IgD-negative memory B cell (primary cell): ENCODE measurements at regions not wholly inside any gene's neighbourhood (a gene's known extent, or its start where the extent isn't known, plus 50 kb on each side); places are given as distances from the start of the nearest gene placed in this dataset.

Experiments
- H3K27ac Mint-ChIP-seq, 3 donors: one replicate each; pipeline ENCODE4 v1.8.0; 2020 to 2022; ENCODE audit warnings: mild to moderate bottlenecking in 3 of 3, mixed read lengths in 3 of 3, moderate library complexity in 1 of 3
- H3K27me3 Mint-ChIP-seq: one replicate; pipeline ENCODE4 v1.8.0; 2021; ENCODE audit warnings: mixed read lengths
- H3K36me3 Mint-ChIP-seq: one replicate; pipeline ENCODE4 v1.8.0; 2020; ENCODE audit warnings: mild to moderate bottlenecking, mixed read lengths
- H3K4me1 Mint-ChIP-seq, 3 donors: one replicate each; pipeline ENCODE4 v1.8.0; 2020 to 2022; ENCODE audit warnings: mixed read lengths in 3 of 3, mild to moderate bottlenecking in 1 of 3
- H3K4me3 Mint-ChIP-seq, 4 donors: one replicate each; pipeline ENCODE4 v1.8.0; 2020 to 2022; ENCODE audit warnings: mild to moderate bottlenecking in 4 of 4, mixed read lengths in 4 of 4, moderate library complexity in 3 of 4
- H3K9me3 Mint-ChIP-seq, 3 donors: one replicate each; pipeline ENCODE4 v1.8.0; 2020 to 2021; ENCODE audit warnings: mixed read lengths in 3 of 3, mild to moderate bottlenecking in 1 of 3

GRCh38 chr16:73290258-73290657 is 242.3 kb upstream of the ZFHX3 start:
- H3K27me3 Mint-ChIP-seq, result peaks cover 1% of the 10 kb centered on the region
- H3K4me3 Mint-ChIP-seq, result no peak overlapping the region
- H3K36me3 Mint-ChIP-seq, result no peaks in the 10 kb centered on the region
- peaks cover 0 to 1% (median 0%) of the 10 kb centered on the region in 3 donors for H3K9me3 Mint-ChIP-seq
- H3K27ac Mint-ChIP-seq, result no peak overlapping the region
- no peaks in the 10 kb centered on the region for H3K4me1 Mint-ChIP-seq

DNA sequence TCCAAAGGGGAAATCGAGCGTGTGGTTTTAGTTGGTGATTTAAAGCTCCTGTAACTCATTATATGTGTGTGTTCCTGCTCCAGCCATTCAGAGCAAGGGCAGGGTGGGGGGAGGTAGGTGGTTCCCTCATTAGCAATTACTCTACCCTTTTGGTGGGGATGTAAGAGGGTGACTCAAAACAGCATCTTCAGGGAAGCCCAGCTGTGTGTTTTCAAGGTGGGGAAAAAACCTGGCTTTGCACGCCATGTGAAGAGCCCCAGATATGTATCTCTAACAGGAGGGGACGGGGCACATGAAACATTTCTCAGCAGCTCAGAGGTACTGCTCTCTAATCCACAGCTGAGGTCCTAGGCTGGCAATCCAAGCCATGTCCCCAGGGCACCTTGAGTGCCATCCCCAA is 241.3 kb upstream of the ZFHX3 start:
- H3K36me3 Mint-ChIP-seq, result no peaks in the 10 kb centered on the region

GRCh38 chr16:73288520-73288919 is 240.6 kb upstream of the ZFHX3 start:
- Mint-ChIP-seq H3K27me3 (peaks cover 1% of the 10 kb centered on the region), H3K4me3 (no peak overlapping the region), H3K9me3 (peaks cover 0 to 1% (median 0%) of the 10 kb centered on the region in 3 donors), H3K4me1 (no peaks in the 10 kb centered on the region), H3K36me3 (no peaks in the 10 kb centered on the region), H3K27ac (no peak overlapping the region)

More for the DNA sequence above, 241.3 kb upstream of the ZFHX3 start:
- Mint-ChIP-seq H3K27ac (no peak overlapping the region), H3K9me3 (peaks cover 0 to 1% (median 0%) of the 10 kb centered on the region in 3 donors), H3K4me1 (no peaks in the 10 kb centered on the region), H3K4me3 (no peak overlapping the region), H3K27me3 (peaks cover 1% of the 10 kb centered on the region)

DNA sequence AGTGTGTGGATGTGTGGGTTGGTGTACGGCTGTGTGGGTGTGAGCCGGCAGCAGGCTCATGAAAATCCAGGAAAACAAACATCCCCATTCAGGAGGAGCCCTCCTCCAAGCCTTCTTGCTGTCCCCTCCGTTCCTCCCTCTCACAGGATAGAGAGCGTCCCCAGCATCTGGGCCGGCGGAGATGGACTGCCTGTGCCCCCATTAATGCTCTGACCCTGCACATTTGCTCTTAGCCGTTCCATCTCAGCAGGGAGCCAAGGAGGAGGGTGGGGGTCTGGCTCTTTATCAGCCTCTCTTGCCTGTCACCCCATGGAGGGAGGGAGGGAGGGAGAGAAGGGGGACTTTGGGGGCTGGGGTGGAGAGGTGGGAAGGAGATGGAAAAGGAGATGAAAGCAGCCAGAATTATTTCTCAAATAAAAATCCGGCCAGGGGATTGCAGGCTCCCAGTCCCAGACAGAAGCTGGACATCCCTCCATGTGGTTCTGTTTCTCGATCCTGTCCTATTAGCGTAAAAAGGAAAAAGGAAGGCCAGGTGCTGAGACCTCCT is 240.0 kb upstream of the ZFHX3 start:
- Mint-ChIP-seq H3K4me3 (no peak overlapping the region), H3K4me1 (no peaks in the 10 kb centered on the region), H3K9me3 (peaks cover 0 to 1% (median 0%) of the 10 kb centered on the region in 3 donors), H3K36me3 (no peaks in the 10 kb centered on the region), H3K27ac (no peak overlapping the region), H3K27me3 (peaks cover 1% of the 10 kb centered on the region)

DNA sequence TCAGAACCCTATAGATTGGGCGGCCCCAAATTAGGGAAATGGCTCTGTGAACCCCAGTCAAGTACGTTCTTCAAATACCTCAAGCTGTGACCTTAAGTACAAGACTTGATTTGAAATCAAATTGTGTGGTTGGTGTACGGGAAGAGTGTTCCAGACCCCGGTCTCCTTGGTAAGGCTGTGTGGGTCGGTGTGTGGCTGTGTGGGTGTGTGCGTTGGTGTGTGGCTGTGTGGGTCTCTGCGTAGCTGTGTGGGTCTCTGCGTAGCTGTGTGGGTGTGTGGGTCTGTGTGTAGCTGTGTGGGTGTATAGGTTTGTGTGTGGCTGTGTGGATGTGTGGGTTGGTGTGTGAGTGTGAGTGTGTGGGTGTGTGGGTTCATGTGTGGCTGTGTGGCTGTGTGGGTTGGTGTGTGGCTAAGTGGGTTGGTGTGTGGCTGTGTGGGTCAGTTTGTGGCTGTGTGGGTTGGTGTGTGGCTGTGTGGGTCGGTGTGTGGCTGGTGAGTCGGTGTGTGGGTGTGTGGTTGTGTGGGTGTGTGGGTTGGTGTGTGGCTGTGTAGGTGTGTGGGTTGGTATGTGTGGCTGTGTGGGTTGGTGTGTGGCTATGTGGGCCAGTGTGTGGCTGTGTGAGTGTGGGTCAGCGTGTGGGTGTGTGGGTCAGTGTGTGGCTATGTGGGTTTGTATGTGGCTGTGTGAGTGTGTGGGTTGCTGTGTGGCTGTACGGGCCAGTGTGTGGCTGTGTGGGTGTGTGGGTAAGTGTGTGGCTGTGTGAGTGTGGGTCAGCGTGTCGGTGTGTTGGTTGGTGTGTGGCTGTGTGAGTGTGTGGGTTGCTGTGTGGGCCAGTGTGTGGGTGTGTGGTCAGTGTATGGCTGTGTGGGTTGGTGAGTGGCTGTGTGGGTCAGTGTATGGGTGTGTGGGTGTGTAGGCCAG is 238.7 kb upstream of the ZFHX3 start:
- no peaks in the 10 kb centered on the region for H3K36me3 Mint-ChIP-seq
- H3K27me3 Mint-ChIP-seq, result no peaks in the 10 kb centered on the region
- H3K9me3 Mint-ChIP-seq, result no peaks in the 10 kb centered on the region
- H3K4me1 Mint-ChIP-seq, result no peaks in the 10 kb centered on the region
- no peak overlapping the region for H3K4me3 Mint-ChIP-seq
- no peak overlapping the region for H3K27ac Mint-ChIP-seq

- Mint-ChIP-seq H3K27me3 (no peaks in the 10 kb centered on the region), H3K9me3 (peaks cover 0 to 3% (median 2%) of the 10 kb centered on the region in 3 donors), H3K4me3 (no peak overlapping the region), H3K4me1 (no peaks in the 10 kb centered on the region), H3K27ac (no peak overlapping the region), H3K36me3 (no peaks in the 10 kb centered on the region)
Observed at GRCh38 chr16:73285436-73286201, 237.7 kb upstream of the ZFHX3 start.

GRCh38 chr16:73280388-73280787 is 232.5 kb upstream of the ZFHX3 start:
- Mint-ChIP-seq H3K27me3 (no peaks in the 10 kb centered on the region), H3K27ac (no peak overlapping the region), H3K36me3 (peaks cover 3% of the 10 kb centered on the region), H3K4me3 (peak overlapping the region in 1 of 4 donors; percentile 35), H3K4me1 (no peaks in the 10 kb centered on the region), H3K9me3 (peaks cover 3 to 10% (median 4%) of the 10 kb centered on the region in 3 donors)

GRCh38 chr16:73279451-73279850 is 231.5 kb upstream of the ZFHX3 start:
- H3K4me3 Mint-ChIP-seq, result no peak overlapping the region
- peaks cover 3% of the 10 kb centered on the region for H3K36me3 Mint-ChIP-seq
- H3K9me3 Mint-ChIP-seq, result peaks cover 3 to 10% (median 4%) of the 10 kb centered on the region in 3 donors
- H3K27me3 Mint-ChIP-seq, result no peaks in the 10 kb centered on the region
- no peaks in the 10 kb centered on the region for H3K4me1 Mint-ChIP-seq
- no peak overlapping the region for H3K27ac Mint-ChIP-seq

DNA sequence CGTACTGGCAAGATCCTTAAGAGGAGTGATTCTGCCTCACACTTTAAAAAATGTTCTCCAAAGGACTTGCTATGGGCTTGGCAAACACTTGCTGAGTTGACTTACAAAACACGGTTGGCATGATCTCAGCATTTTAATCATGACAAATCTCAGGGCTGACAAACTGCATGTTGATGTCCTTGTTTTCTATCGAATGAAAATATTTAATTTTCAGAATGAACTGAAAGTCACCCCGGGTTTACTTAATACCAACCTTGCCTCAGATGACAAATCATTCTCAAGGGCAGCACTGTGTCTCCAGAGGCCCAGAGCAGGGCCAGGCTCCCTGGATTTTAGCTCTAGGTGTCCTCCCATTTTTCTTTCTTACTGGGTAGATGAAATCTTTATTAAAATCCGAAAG is 229.1 kb upstream of the ZFHX3 start:
- no peak overlapping the region for H3K4me3 Mint-ChIP-seq
- H3K4me1 Mint-ChIP-seq, result no peaks in the 10 kb centered on the region
- H3K27ac Mint-ChIP-seq, result no peak overlapping the region
- H3K36me3 Mint-ChIP-seq, result peaks cover 5% of the 10 kb centered on the region
- H3K9me3 Mint-ChIP-seq, result peaks cover 3 to 10% (median 4%) of the 10 kb centered on the region in 3 donors
- no peaks in the 10 kb centered on the region for H3K27me3 Mint-ChIP-seq

DNA sequence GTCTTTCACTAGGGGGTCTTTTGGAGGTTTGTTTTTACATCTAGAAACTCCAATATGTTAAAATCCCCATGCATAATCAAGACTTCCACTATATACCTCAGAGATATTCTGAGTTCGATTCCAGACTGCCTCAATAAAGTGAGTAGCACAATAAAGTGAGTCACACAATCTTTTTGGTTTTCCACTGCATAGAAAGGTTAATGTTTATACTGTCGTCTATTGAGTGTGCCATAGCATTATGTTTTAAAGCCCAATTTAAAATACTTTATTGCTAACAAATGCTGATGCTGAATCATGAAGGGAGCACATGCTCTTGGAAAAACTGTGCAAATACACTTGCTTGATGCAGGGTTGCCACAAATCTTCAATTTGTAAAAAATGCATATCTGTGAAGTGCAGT is 227.5 kb upstream of the ZFHX3 start:
- H3K27ac Mint-ChIP-seq, result no peak overlapping the region
- no peaks in the 10 kb centered on the region for H3K27me3 Mint-ChIP-seq
- H3K4me3 Mint-ChIP-seq, result no peak overlapping the region
- peaks cover 5% of the 10 kb centered on the region for H3K36me3 Mint-ChIP-seq
- no peaks in the 10 kb centered on the region for H3K4me1 Mint-ChIP-seq
- peaks cover 0 to 7% (median 4%) of the 10 kb centered on the region in 3 donors for H3K9me3 Mint-ChIP-seq

GRCh38 chr16:73275024-73275423 is 227.1 kb upstream of the ZFHX3 start:
- Mint-ChIP-seq H3K4me1 (no peaks in the 10 kb centered on the region), H3K9me3 (peaks cover 0 to 3% (median 2%) of the 10 kb centered on the region in 3 donors), H3K36me3 (peaks cover 2% of the 10 kb centered on the region), H3K27ac (no peak overlapping the region), H3K4me3 (no peak overlapping the region), H3K27me3 (no peaks in the 10 kb centered on the region)

GRCh38 chr16:73274140-73274539 is 226.2 kb upstream of the ZFHX3 start:
- H3K4me1 Mint-ChIP-seq, result peaks cover 0 to 1% (median 0%) of the 10 kb centered on the region in 3 donors
- H3K27me3 Mint-ChIP-seq, result no peaks in the 10 kb centered on the region
- H3K36me3 Mint-ChIP-seq, result peaks cover 2% of the 10 kb centered on the region
- H3K9me3 Mint-ChIP-seq, result peaks cover 0 to 2% (median 2%) of the 10 kb centered on the region in 3 donors
- no peak overlapping the region for H3K4me3 Mint-ChIP-seq
- H3K27ac Mint-ChIP-seq, result no peak overlapping the region

GRCh38 chr16:73268366-73268993 is 220.6 kb upstream of the ZFHX3 start:
- Mint-ChIP-seq H3K4me1 (peaks cover 0 to 1% (median 0%) of the 10 kb centered on the region in 3 donors), H3K4me3 (no peak overlapping the region), H3K27me3 (no peaks in the 10 kb centered on the region), H3K36me3 (no peaks in the 10 kb centered on the region), H3K27ac (no peak overlapping the region), H3K9me3 (peaks cover 0 to 7% (median 5%) of the 10 kb centered on the region in 3 donors)

GRCh38 chr16:73265935-73266334 is 218.0 kb upstream of the ZFHX3 start:
- H3K4me3 Mint-ChIP-seq, result no peak overlapping the region
- peaks cover 4 to 8% (median 7%) of the 10 kb centered on the region in 3 donors for H3K9me3 Mint-ChIP-seq
- no peaks in the 10 kb centered on the region for H3K27me3 Mint-ChIP-seq
- no peaks in the 10 kb centered on the region for H3K36me3 Mint-ChIP-seq
- no peak overlapping the region for H3K27ac Mint-ChIP-seq
- peaks cover 0 to 1% (median 0%) of the 10 kb centered on the region in 3 donors for H3K4me1 Mint-ChIP-seq
